Erythroblast (primary cell): ENCODE measurements at regions not wholly inside any gene's neighbourhood (a gene's known extent, or its start where the extent isn't known, plus 50 kb on each side); places are given as distances from the start of the nearest gene placed in this dataset.
"Not testable (repeated sequence)": the region's sequence is repeated elsewhere in the genome, so short reads cannot be mapped to it uniquely, and the experiment has no call there.

ENCODE experiments used
- DNase-seq, 2 experiments: peaks; one replicate each; lab custom pipeline; 2025; lab: John Stamatoyannopoulos, UW
- GATA1 ChIP-seq: IDR thresholded peaks from 2 replicates; pipeline ENCODE4 v1.6.1; 2011; ENCODE audit warnings: low read depth, mild to moderate bottlenecking, control low read depth, low read length, moderate library complexity
- POLR2A ChIP-seq: IDR thresholded peaks from 2 replicates; pipeline ENCODE4 v1.6.1; 2011; ENCODE audit warnings: mild to moderate bottlenecking, low read length

DNA sequence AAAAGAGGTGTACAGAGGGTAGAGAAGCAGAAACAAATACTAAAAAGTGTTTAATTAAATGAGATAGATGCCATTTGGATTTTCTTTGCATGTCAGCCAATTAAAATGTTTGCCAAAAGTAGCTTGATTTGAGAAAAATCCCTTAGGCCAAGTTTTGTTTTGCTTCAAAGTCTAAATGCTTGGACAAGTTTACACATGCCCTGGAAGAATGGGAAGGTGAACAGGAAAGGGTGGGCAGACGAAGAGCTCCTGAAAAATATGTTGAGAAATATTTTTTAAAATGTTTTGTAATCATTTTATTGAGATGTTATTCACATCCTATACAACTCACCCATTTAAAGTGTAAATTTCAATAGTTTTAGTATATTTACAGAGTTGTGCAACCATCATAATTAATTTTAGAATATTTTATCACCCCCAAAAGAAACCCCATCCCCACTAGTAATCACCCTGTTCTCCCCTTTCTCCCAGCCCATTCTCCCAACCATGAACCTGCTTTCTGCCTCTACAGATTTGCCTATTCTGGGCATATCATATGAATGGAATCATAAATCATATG, 98.5 kb upstream of the ANK3 start:
- TF ChIP-seq POLR2A, result no peak
- no peak for TF ChIP-seq GATA1
- no peak for DNase-seq

DNA sequence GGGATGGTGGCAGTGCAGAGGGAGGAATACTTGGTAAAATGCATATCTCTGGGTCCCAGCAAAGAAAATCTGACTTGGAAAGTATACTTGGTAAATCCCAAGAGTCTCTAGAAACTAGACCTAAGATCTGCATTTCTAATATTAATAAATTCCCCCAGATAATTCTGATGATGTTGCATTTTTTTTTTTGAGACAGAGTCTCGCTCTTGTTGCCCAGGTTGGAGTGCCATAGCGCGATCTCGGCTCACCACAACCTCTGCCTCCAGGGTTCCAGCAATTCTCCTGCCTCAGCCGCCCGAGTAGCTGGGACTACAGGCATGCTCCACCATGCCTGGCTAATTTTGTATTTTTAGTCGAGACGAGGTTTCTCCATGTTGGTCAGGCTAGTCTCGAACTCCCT, 97.9 kb upstream of the ANK3 start:
- DNase-seq, result no peak
- no peak for TF ChIP-seq POLR2A
- TF ChIP-seq GATA1, result no peak

GRCh38 chr10:60485025-60485424, 95.3 kb upstream of the ANK3 start:
- TF ChIP-seq POLR2A, result no peak
- TF ChIP-seq GATA1, result no peak
- DNase-seq, result no peak

DNA sequence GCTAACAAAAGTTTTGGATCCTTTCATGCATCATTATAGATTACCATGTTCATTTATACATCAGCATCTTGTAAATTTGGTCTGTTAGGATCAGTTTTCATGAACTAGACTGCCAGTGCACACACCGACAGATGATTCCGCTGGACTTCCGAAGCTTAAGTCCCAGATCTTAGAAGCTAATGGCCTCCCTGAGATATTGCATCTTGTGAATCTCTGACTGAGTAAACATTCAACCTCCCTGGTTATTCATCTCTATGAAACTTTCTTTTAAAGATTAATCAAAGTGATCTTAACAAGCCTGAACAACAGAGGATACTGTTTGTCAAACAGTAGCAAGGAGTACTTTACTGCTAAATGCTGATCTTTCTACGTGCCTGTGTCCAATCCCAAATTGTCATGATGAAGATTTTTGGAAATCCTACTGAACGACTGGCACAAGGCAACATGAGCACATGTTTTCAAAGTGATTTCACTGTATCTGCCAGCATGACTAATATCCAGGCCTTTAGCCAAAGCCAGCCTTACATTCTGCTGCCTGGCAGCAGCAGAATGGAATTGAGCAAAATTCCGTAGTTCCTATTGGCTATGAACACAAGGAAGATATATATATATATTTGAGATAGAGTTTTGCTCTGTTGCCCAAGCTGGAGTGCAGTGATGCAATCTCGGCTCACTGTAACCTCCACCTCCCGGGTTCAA, 91.3 kb upstream of the ANK3 start:
- DNase-seq, result no peak

GRCh38 chr10:60479305-60480020, 89.8 kb upstream of the ANK3 start:
- DNase-seq, result no peak
- no peak for TF ChIP-seq POLR2A
- no peak for TF ChIP-seq GATA1

More for the DNA sequence above, 91.3 kb upstream of the ANK3 start:
- TF ChIP-seq GATA1 (no peak), POLR2A (no peak)

- TF ChIP-seq POLR2A, result no peak
- no peak for TF ChIP-seq GATA1
- no peak for DNase-seq
Measured at GRCh38 chr10:60476451-60476850, 86.8 kb upstream of the ANK3 start.

- no peak for DNase-seq
- TF ChIP-seq GATA1 (no peak), POLR2A (no peak)
Measured at GRCh38 chr10:60473557-60473956, 83.9 kb upstream of the ANK3 start.

DNA sequence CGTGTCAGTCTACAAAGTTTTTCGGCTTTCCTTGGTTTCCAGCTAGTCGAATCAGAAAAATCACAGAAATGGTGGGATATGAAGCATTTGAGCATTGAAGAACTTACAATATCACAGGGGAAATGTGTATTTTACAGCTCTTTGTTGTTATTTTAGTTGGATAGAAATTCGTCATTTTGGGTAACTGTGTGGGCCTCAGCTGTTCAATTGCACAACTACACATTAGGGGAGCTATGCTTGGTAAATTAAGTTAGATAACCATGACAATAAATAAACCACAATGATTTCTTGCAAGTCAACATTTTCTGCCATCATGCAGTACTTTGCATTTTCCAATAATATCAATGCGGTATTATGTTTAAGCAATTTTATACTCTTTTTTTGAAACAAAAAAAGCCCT, 80.4 kb upstream of the ANK3 start:
- DNase-seq, result no peak
- no peak for TF ChIP-seq POLR2A
- no peak for TF ChIP-seq GATA1

GRCh38 chr10:60469147-60469546, 79.5 kb upstream of the ANK3 start:
- not testable (repeated sequence) for DNase-seq

DNA sequence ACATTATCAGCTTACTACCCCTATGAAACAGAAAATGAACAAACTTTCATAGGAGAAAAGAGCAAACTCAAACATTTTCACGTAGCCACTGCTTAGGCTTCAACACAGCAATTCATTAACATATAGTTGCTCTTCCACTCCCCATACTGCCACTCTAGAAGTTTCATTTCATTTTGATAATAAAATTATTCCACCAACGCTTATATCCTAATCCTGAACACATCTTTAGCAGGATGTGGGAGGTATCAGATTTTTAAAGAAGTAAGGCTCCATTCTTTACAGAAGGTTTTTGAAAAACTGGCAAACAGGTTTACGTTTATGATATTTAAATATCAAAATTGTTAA, 77.5 kb upstream of the ANK3 start:
- TF ChIP-seq GATA1 (no peak), POLR2A (no peak)
- DNase-seq, result no peak

- TF ChIP-seq POLR2A, result no peak
- TF ChIP-seq GATA1, result no peak
- DNase-seq, result no peak
Measured at GRCh38 chr10:60466267-60467201, 76.9 kb upstream of the ANK3 start.

DNA sequence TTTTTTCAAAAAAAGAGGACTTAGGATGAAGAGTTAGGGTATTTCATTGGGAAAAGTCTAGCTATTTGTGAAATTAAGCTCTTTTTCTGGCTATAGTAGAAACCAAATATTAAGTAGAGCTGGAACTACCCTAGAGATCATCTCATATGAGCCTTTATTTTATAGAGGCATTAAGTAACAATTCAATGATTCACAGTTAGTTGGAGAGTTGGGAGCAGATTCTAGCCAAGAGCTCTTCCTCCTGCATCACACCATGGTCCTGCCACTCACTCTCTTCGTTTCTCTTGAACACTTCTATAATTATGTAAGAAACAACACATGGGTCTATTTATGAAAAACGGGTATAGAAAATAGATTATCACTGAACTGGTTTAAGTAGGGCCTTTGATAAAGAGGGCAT, 76.1 kb upstream of the ANK3 start:
- no peak for DNase-seq
- no peak for TF ChIP-seq GATA1
- no peak for TF ChIP-seq POLR2A

GRCh38 chr10:60464659-60465058, 75.0 kb upstream of the ANK3 start:
- TF ChIP-seq POLR2A (no peak), GATA1 (no peak)
- DNase-seq, result no peak
